ENCODE measurements at regions not wholly inside any gene's neighbourhood (a gene's known extent, or its start where the extent isn't known, plus 50 kb on each side); places are given as distances from the start of the nearest gene placed in this dataset.

- Histone ChIP-seq H3K4me2 (ENCODE audit: control insufficient read depth, insufficient read depth) (no peak overlapping the region), H3K36me3 (ENCODE audit: control insufficient read depth in 2 of 2, insufficient read depth in 2 of 2, low read length in 1 of 2) (no peaks in the 10 kb centered on the region), H2AFZ (ENCODE audit: control insufficient read depth, low read depth, low read length) (no peak overlapping the region), H3K9ac (ENCODE audit: control insufficient read depth, insufficient read depth, low read length) (no peak overlapping the region), H3K4me3 (no peak overlapping the region), H3K27ac (ENCODE audit: control insufficient read depth, insufficient read depth) (no peak overlapping the region), H3K9me3 (replicated peaks; ENCODE audit: control insufficient read depth, insufficient read depth, low read length) (no peaks in the 10 kb centered on the region), H4K20me1 (ENCODE audit: control insufficient read depth, insufficient read depth) (no peaks in the 10 kb centered on the region), H3K27me3 (replicated peaks in 1 of 2; ENCODE audit: control insufficient read depth in 2 of 2, insufficient read depth in 2 of 2, low read length in 1 of 2) (no peaks in the 10 kb centered on the region), H3K79me2 (ENCODE audit: control insufficient read depth, insufficient read depth, low read length) (no peaks in the 10 kb centered on the region), H3K4me1 (ENCODE audit: control insufficient read depth, insufficient read depth, low read length) (no peaks in the 10 kb centered on the region)
- RAD21 ChIA-PET (ENCODE audit: unreplicated experiment): no interaction called here
- CTCF ChIA-PET: no interaction called here
- BruUV-seq (replicated peaks): no TSS peak
- DNase-seq (ENCODE audit: low read depth, low spot score) (no peak), FAIRE-seq (no peak), ATAC-seq (no peak)
- intact Hi-C loops (cut with micrococcal nuclease; ENCODE audit: unreplicated experiment): no loop called here
- 15% methylated on average over 6 of the region's 6 CpGs for WGBS (ENCODE audit: insufficient coverage, insufficient replicate concordance, low lambda C conversion rate, missing lambda C conversion rate)
- POLR2A ChIA-PET: no interaction called here
- in situ Hi-C loops (cut with MboI): no loop called here
- TF ChIP-seq STAT1 (conservative IDR thresholded peaks at IDR 0.05): no peak
- no peak for TF ChIP-seq PAX5 (IDR thresholded peaks at IDR 0.05; ENCODE audit: borderline replicate concordance, low read depth, low read length)
- TF ChIP-seq BHLHE40 (IDR thresholded peaks at IDR 0.05; ENCODE audit: borderline replicate concordance in 1 of 2, low read depth in 2 of 2, low read length in 1 of 2): no peak
- no peak for TF ChIP-seq MTA3 (IDR thresholded peaks at IDR 0.05; ENCODE audit: borderline replicate concordance, low read length)
- TF ChIP-seq CBX5 (IDR thresholded peaks at IDR 0.05; ENCODE audit: low read depth): no peak
- TF ChIP-seq ZNF687 (IDR thresholded peaks at IDR 0.05): no peak
- no peak for TF ChIP-seq CHD2 (IDR thresholded peaks at IDR 0.05; ENCODE audit: borderline replicate concordance, low read depth, low read length)
- no peak for TF ChIP-seq ZBTB33 (IDR thresholded peaks at IDR 0.05)
- SMC1A ChIA-PET (ENCODE audit: uncharacterized antibody, unreplicated experiment): no interaction called here
Observed at GRCh38 chrX:17919896-17920446, 58.9 kb upstream of the RAI2 start.
